GM12874 (cell line): ENCODE measurements at regions not wholly inside any gene's neighbourhood (a gene's known extent, or its start where the extent isn't known, plus 50 kb on each side); places are given as distances from the start of the nearest gene placed in this dataset.

Experiments
- CTCF ChIP-seq: IDR thresholded peaks from 2 replicates; pipeline ENCODE4 v1.5.1; 2011; ENCODE audit warnings: low read depth, mild to moderate bottlenecking, control low read depth, low read length, moderate library complexity; ENCODE audit not compliant: insufficient read depth

- TF ChIP-seq CTCF = no peak
Observed at GRCh38 chr9:117945286-117945685, 241.1 kb downstream of the TLR4 start.

GRCh38 chr9:117951127-117951526 lies 246.9 kb downstream of the TLR4 start:
- TF ChIP-seq CTCF = no peak

GRCh38 chr9:117952581-117952980 lies 248.4 kb downstream of the TLR4 start:
- TF ChIP-seq CTCF = no peak

GRCh38 chr9:117957267-117957666 lies 253.1 kb downstream of the TLR4 start:
- no peak for TF ChIP-seq CTCF

GRCh38 chr9:117958726-117959125 lies 254.5 kb downstream of the TLR4 start:
- no peak for TF ChIP-seq CTCF

- TF ChIP-seq CTCF = no peak
Observed at GRCh38 chr9:117963493-117964090, 259.4 kb downstream of the TLR4 start.

- no peak for TF ChIP-seq CTCF
Observed at GRCh38 chr9:117970276-117971050, 266.3 kb downstream of the TLR4 start.
